H9 (cell line): ENCODE measurements at regions not wholly inside any gene's neighbourhood (a gene's known extent, or its start where the extent isn't known, plus 50 kb on each side); places are given as distances from the start of the nearest gene placed in this dataset.

Source experiments
- DNase-seq: peaks from one replicate; pipeline ENCODE4 v3.0.0-alpha.2; 2017
- H2AFZ ChIP-seq: one replicate; pipeline ENCODE4 v1.6.1; 2013; ENCODE audit warnings: mild to moderate bottlenecking, low read length, control low read depth, moderate library complexity
- H2AK5ac ChIP-seq: 2 replicates; pipeline ENCODE4 v1.6.1; 2013; ENCODE audit warnings: low read length, control low read depth, mixed read lengths; ENCODE audit not compliant: insufficient read length
- H2BK120ac ChIP-seq: one replicate; pipeline ENCODE4 v1.6.1; 2013; ENCODE audit warnings: low read depth, mild to moderate bottlenecking, low read length, control low read depth, inconsistent platforms; ENCODE audit not compliant: poor library complexity, severe bottlenecking
- H2BK12ac ChIP-seq: 2 replicates; pipeline ENCODE4 v1.6.1; 2013; ENCODE audit warnings: low read length, control low read depth, mixed read lengths, low read depth; ENCODE audit not compliant: insufficient read length
- H2BK15ac ChIP-seq: 2 replicates; pipeline ENCODE4 v1.6.1; 2013; ENCODE audit warnings: low read depth, low read length, control low read depth
- H2BK20ac ChIP-seq: one replicate; pipeline ENCODE4 v1.6.1; 2013; ENCODE audit warnings: low read depth, mild to moderate bottlenecking, low read length, control low read depth, inconsistent platforms; ENCODE audit not compliant: poor library complexity, severe bottlenecking
- H2BK5ac ChIP-seq: 2 replicates; pipeline ENCODE4 v1.6.1; 2013; ENCODE audit warnings: low read length, control low read depth, mixed read lengths; ENCODE audit not compliant: insufficient read length
- H3K14ac ChIP-seq: 2 replicates; pipeline ENCODE4 v1.6.1; 2013; ENCODE audit warnings: low read length, control low read depth; ENCODE audit not compliant: insufficient read depth
- H3K18ac ChIP-seq: 2 replicates; pipeline ENCODE4 v1.6.1; 2013; ENCODE audit warnings: low read depth, mild to moderate bottlenecking, mixed read lengths, low read length, control low read depth; ENCODE audit not compliant: insufficient read length
- H3K23ac ChIP-seq: 2 replicates; pipeline ENCODE4 v1.6.1; 2013; ENCODE audit warnings: low read length, control low read depth, mixed read lengths, low read depth; ENCODE audit not compliant: insufficient read length
- H3K23me2 ChIP-seq: 2 replicates; pipeline ENCODE4 v1.6.1; 2013; ENCODE audit warnings: low read depth, mild to moderate bottlenecking, mixed read lengths, low read length, control low read depth; ENCODE audit not compliant: insufficient read length, poor library complexity, severe bottlenecking
- H3K27ac ChIP-seq: 2 replicates; pipeline ENCODE4 v1.5.1; 2013; ENCODE audit warnings: low read length, control low read depth, mixed read lengths, low read depth; ENCODE audit not compliant: insufficient read length
- H3K27me3 ChIP-seq: 2 replicates; pipeline ENCODE4 v1.6.1; 2013; ENCODE audit warnings: low read length, control low read depth, inconsistent platforms; ENCODE audit not compliant: insufficient read depth
- H3K4ac ChIP-seq: 2 replicates; pipeline ENCODE4 v1.6.1; 2013; ENCODE audit warnings: low read depth, mild to moderate bottlenecking, control low read depth, inconsistent platforms, low read length, moderate library complexity
- H3K4me1 ChIP-seq: 2 replicates; pipeline ENCODE4 v1.6.1; 2013; ENCODE audit warnings: low read length, control low read depth, inconsistent platforms; ENCODE audit not compliant: insufficient read depth
- H3K4me2 ChIP-seq: 2 replicates; pipeline ENCODE4 v1.6.1; 2013; ENCODE audit warnings: low read length, control low read depth, mixed read lengths; ENCODE audit not compliant: insufficient read length, insufficient read depth
- H3K56ac ChIP-seq: 2 replicates; pipeline ENCODE4 v1.6.1; 2013; ENCODE audit warnings: low read depth, mild to moderate bottlenecking, mixed read lengths, low read length, control low read depth; ENCODE audit not compliant: insufficient read length
- H3K79me1 ChIP-seq: 2 replicates; pipeline ENCODE4 v1.6.1; 2013; ENCODE audit warnings: low read depth, mild to moderate bottlenecking, moderate library complexity, low read length, control low read depth, inconsistent platforms; ENCODE audit not compliant: insufficient read depth, poor library complexity, severe bottlenecking
- H3K79me2 ChIP-seq: 2 replicates; pipeline ENCODE4 v1.6.1; 2013; ENCODE audit warnings: low read length, control low read depth, inconsistent platforms; ENCODE audit not compliant: insufficient read depth
- H3K9ac ChIP-seq: 2 replicates; pipeline ENCODE4 v1.6.1; 2013; ENCODE audit warnings: low read length, control low read depth, mixed read lengths; ENCODE audit not compliant: insufficient read length; ENCODE audit errors: extremely low read depth
- H3K9me3 ChIP-seq: one replicate; pipeline ENCODE4 v1.6.1; 2013; ENCODE audit warnings: low read depth, low read length, inconsistent platforms; ENCODE audit not compliant: control insufficient read depth
- H3T11ph ChIP-seq: one replicate; pipeline ENCODE4 v1.6.1; 2013; ENCODE audit warnings: mild to moderate bottlenecking, low read length, control low read depth, inconsistent platforms
- H4K20me1 ChIP-seq: one replicate; pipeline ENCODE4 v1.6.1; 2013; ENCODE audit not compliant: control insufficient read depth, insufficient read length, insufficient read depth
- H4K5ac ChIP-seq: 2 replicates; pipeline ENCODE4 v1.6.1; 2013; ENCODE audit warnings: low read depth, mild to moderate bottlenecking, mixed read lengths, low read length, control low read depth; ENCODE audit not compliant: insufficient read length
- H4K8ac ChIP-seq: replicated peaks from 2 replicates; pipeline ENCODE4 v1.6.1; 2013; ENCODE audit warnings: low read length, control low read depth, mixed read lengths, low read depth; ENCODE audit not compliant: insufficient read length
- H4K91ac ChIP-seq: 2 replicates; pipeline ENCODE4 v1.6.1; 2013; ENCODE audit warnings: low read depth, mild to moderate bottlenecking, moderate library complexity, mixed read lengths, low read length, control low read depth; ENCODE audit not compliant: insufficient read length
- H3K27ac Mint-ChIP-seq, 3 experiments: 2 replicates in 2 of 3; 3 replicates in 1 of 3; pipeline ENCODE4 v1.8.0; 2020 to 2021; ENCODE audit warnings: mixed read lengths in 3 of 3, mild to moderate bottlenecking in 1 of 3, moderate library complexity in 1 of 3
- H3K27me3 Mint-ChIP-seq: 2 replicates; pipeline ENCODE4 v1.8.0; 2021; ENCODE audit warnings: low read depth, mild to moderate bottlenecking, moderate library complexity, mixed read lengths
- H3K36me3 Mint-ChIP-seq, 3 experiments: 2 replicates in 2 of 3; 3 replicates in 1 of 3; pipeline ENCODE4 v1.8.0; 2020 to 2021; ENCODE audit warnings: low read depth in 3 of 3, mixed read lengths in 3 of 3; ENCODE audit not compliant: insufficient read depth in 1 of 3
- H3K4me1 Mint-ChIP-seq, 2 experiments: 2 replicates each; pipeline ENCODE4 v1.8.0; 2020; ENCODE audit warnings: mixed read lengths in 2 of 2
- H3K4me3 Mint-ChIP-seq, 2 experiments: 2 replicates in 1 of 2; 3 replicates in 1 of 2; pipeline ENCODE4 v1.8.0; 2020 to 2021; ENCODE audit warnings: mild to moderate bottlenecking in 2 of 2, mixed read lengths in 2 of 2, moderate library complexity in 1 of 2
- H3K9me3 Mint-ChIP-seq, 2 experiments: 2 replicates in 1 of 2; 3 replicates in 1 of 2; pipeline ENCODE4 v1.8.0; 2020; ENCODE audit warnings: mild to moderate bottlenecking in 2 of 2, mixed read lengths in 2 of 2, moderate library complexity in 1 of 2
- WGBS: extraction: QIAGEN DNeasy Blood & Tissue Kit; methylation state at CpG from one replicate; pipeline ENCODE4 v1.1.7; 2013; ENCODE audit warnings: missing lambda C conversion rate, low lambda C conversion rate, mixed read lengths; ENCODE audit not compliant: insufficient read length; ENCODE audit errors: extremely low coverage; 5-methylcytosine and 5-hydroxymethylcytosine counted together
- TF ChIP-seq, protein P1 (sequence below): fragments of 200-600 bp; sonication (generic); conservative IDR thresholded peaks from 3 replicates; pipeline ENCODE4 v1.8.0; 2021; ENCODE audit warnings: antibody characterized with exemption, mild to moderate bottlenecking

DNA sequence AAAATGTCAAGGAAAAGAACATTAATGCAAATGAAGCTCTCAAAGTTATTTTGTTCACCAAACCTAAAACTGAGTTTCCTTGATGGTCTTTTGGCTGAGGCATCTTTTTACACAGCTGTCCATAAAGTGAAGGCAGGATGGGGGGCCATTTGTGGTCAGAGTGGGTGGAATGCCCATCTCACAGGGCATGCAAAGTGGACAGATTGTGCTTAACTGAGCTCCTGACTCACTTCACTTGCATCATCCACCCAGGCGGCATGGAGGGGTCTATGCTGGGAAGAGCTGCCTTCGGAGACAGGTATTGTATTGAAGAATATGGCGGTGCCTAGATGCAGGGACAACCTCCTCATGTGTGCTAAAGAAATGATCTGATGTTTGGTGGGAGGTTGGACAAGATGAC, 905.3 kb downstream of the KCNMA1 start:
- H4K8ac ChIP-seq, result no peak overlapping the region
- no peaks in the 10 kb centered on the region for H3K9me3 ChIP-seq
- H3K9me3 Mint-ChIP-seq, result peaks cover 7 to 17% of the 10 kb centered on the region in 2 experiments; a peak in 4 of 5 replicates
- H2AK5ac ChIP-seq, result no peak overlapping the region
- H3K23ac ChIP-seq, result no peak overlapping the region
- H3K4me3 Mint-ChIP-seq, result no peak overlapping the region
- H3K4me2 ChIP-seq, result no peak overlapping the region
- H2BK12ac ChIP-seq, result no peak overlapping the region
- H3K79me2 ChIP-seq, result no peaks in the 10 kb centered on the region
- H2BK120ac ChIP-seq, result no peak overlapping the region
- H3K27ac ChIP-seq, result no peak overlapping the region
- no peak overlapping the region for H2BK5ac ChIP-seq
- H3K27ac Mint-ChIP-seq, result no peak overlapping the region
- H3K36me3 Mint-ChIP-seq, result peaks cover 4 to 8% (median 5%) of the 10 kb centered on the region in 3 experiments; a peak in 4 of 7 replicates
- TF ChIP-seq, protein P1, sequence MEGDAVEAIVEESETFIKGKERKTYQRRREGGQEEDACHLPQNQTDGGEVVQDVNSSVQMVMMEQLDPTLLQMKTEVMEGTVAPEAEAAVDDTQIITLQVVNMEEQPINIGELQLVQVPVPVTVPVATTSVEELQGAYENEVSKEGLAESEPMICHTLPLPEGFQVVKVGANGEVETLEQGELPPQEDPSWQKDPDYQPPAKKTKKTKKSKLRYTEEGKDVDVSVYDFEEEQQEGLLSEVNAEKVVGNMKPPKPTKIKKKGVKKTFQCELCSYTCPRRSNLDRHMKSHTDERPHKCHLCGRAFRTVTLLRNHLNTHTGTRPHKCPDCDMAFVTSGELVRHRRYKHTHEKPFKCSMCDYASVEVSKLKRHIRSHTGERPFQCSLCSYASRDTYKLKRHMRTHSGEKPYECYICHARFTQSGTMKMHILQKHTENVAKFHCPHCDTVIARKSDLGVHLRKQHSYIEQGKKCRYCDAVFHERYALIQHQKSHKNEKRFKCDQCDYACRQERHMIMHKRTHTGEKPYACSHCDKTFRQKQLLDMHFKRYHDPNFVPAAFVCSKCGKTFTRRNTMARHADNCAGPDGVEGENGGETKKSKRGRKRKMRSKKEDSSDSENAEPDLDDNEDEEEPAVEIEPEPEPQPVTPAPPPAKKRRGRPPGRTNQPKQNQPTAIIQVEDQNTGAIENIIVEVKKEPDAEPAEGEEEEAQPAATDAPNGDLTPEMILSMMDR, result no peak
- no peak overlapping the region for H3K56ac ChIP-seq
- H3K27me3 ChIP-seq, result no peaks in the 10 kb centered on the region
- no peaks in the 10 kb centered on the region for H4K20me1 ChIP-seq
- H3T11ph ChIP-seq, result no peak overlapping the region
- H3K14ac ChIP-seq, result no peak overlapping the region
- H3K79me1 ChIP-seq, result no peaks in the 10 kb centered on the region
- H3K18ac ChIP-seq, result no peak overlapping the region
- H2BK15ac ChIP-seq, result no peak overlapping the region
- no peaks in the 10 kb centered on the region for H3K4me1 ChIP-seq
- peaks cover 4% of the 10 kb centered on the region for H3K27me3 Mint-ChIP-seq
- no peak overlapping the region for H3K4ac ChIP-seq
- no peak overlapping the region for H2AFZ ChIP-seq
- no peak overlapping the region for H3K9ac ChIP-seq
- H4K5ac ChIP-seq, result no peak overlapping the region
- H3K23me2 ChIP-seq, result no peaks in the 10 kb centered on the region
- peaks cover 11 to 13% of the 10 kb centered on the region in 2 experiments for H3K4me1 Mint-ChIP-seq
- H2BK20ac ChIP-seq, result no peak overlapping the region
- H4K91ac ChIP-seq, result no peak overlapping the region
- DNase-seq, result no peak
- no CpG with 5 or more reads among the region's 3 CpGs for WGBS
